Endothelial cell of hepatic sinusoid (primary cell): ENCODE measurements at regions not wholly inside any gene's neighbourhood (a gene's known extent, or its start where the extent isn't known, plus 50 kb on each side); places are given as distances from the start of the nearest gene placed in this dataset.
"Not testable (repeated sequence)": the region's sequence is repeated elsewhere in the genome, so short reads cannot be mapped to it uniquely, and the experiment has no call there.

Source experiments
- in situ Hi-C: cut with HindIII; loops from 2 replicates; pipeline ENCODE4 v1.10.0; 2017; ENCODE audit warnings: low sequenced_read_pairs

DNA sequence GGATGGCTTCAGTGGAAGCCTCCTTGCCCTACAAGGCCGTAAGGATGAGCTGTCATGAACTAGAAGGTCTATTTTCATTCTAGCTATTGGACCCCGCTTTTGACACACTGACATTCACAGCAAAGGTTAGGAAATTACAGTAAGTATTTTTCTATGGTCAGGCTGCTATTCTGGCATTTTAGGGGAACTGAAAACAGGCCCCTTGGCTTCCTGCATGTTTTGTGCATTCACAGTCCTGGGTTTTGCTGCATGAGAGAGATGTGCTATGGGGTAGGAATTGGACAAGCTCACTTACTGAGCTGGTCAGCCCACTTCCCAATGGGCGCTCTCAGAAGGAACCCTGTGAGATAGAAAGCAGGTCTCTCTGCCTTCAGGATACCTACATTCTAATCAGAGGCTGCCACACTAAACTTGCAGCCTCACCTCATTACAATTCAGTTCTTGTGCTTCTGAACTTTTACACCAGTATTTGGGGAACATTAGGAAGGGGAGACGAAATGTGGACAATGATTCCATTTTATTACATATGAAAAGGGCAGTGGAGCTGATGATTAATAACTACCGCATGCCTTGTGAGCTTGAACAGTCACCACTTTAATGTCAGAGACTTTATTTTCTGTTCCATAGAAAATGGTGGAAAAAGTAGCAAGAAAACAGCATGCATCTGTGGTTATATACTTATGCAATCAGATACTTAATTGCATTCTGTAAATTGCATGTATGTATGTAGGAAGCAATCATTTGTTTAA is 86.6 kb upstream of the TAB2 start:
- in situ Hi-C loops = no loop called here

DNA sequence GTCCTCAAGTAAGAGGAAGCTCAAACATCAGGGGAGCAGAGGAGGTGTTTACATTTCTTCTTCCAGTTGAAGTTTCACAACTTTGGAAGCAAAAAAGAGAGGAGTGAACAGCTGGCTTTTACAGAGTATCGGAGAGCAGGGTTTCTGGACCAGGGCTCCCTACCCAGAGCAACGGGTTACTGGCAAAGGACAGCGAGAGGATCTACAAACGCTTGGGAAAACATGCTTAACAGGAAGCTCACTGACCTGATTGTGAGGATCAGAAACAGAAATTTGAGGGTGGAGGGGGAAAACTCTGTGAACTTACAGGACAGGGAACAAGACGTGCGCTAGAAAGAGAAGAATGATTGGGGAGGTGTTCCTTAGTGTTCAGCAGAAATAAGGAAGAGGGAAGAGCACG is 85.7 kb upstream of the TAB2 start:
- in situ Hi-C loops = no loop called here

DNA sequence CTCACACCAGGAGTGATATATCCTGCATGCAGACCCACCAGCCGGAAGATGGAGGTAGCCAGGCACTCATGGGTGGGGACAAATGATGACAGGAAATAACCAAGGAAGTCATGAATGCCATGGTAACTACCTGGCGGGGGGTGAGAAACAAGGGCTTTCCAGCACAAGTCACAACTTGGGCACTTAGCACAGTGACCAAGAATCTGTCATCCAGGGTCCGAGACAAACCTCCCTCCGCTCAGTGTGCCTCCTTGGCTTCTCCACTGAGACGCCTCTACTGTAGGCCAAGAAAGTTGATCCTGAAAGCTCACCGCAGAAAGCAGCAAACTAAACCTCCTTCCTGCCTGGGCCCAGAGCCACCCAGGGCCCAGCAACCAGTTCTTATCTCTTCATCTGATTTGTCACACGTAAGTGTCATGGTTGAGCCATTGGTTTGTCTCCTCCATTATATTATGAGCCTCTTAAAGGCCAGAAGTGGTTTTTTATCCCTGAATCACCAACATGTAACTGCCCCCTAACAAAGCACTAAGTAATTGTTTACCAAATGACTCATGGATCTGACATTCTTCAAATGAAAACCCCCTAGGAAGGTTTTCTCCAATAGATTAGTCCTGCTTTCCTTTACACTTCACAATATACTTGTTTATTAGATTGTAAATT is 84.3 kb upstream of the TAB2 start:
- in situ Hi-C loops = no loop called here

DNA sequence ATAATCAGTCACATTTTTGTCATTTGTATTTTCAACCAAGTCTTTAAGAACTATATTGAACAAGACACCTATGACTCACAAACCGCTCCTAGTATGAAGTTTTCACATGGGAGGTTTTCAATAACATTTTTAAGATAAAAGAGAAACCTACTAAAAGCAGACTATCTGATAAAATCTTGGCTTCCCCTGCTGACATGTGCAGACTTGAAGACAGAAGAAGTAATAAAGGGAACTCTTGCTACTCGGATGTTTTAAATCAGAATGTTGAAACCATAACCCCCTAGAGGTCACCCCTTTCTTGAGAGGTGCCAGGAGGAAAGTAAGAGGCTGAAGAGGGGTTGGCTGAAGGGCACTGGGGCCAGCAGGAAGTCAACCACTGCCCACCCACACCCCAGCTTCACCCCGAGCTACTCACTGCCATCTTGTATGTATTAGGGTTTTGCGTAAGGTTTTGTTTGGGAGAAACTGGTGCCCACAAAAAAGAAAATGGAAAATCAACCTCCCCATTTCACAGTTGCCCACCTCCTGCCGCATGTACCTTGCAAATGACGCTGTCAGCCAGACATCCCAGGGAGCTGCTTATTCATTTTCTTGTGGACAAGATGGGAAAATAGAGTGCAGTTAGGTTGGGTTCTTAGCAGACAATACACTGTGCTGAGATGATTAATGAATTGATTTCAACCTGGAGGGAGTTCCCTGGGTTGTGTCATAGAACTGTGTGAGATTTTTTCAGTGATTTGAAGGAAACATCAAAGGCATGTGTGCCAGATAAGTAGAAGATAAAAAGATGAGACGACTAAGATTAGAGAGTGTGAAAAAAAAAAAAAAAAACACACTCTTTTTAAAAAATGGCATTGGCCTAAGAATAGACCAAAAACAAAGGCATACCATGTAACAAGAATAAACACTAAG is 83.2 kb upstream of the TAB2 start:
- in situ Hi-C loops = no loop called here

DNA sequence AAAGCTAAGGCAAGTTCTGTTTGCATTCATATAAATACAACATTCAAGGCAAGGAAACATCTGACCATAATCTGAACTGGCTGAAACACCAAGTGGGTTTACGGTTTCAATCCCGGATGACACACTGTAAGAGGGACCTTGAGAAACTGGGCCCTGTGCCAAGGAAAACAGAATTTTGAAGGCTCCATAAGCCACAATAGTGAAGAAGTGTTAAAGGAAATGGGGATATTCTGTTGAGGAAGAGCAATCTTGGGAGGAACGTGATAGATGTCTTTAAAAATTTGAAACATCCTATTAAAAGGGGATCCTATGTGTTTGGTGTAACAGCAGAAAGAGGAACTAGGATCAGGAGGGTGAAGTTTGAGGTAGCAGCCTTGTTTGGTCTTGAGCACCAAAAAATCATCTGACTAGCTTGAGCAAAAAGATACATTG is 82.4 kb upstream of the TAB2 start:
- in situ Hi-C loops = loop anchor here (5.0 kb wide), 2 partner anchors 33 to 47 kb away; no protein-coding TSS in a partner anchor

DNA sequence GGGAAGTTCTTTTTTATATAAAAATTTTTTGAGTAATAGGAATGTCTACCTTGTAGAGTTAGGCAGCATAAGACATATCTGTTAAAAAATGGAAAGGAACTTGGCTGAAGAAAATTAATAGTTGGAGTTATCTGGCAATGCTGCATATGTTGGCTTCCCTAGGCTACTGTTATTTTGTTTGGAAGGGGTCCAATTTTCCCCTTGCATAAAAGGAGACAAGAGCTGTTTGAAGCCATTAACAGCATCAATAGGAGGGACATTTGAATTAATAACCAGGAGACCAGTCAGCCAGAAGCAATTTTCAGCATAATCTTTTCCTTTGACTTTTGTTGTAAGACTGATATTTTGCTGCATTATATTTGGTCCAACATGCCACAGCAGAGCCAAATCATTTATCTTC is 80.9 kb upstream of the TAB2 start:
- in situ Hi-C loops = loop anchor here (5.0 kb wide), 2 partner anchors 34 to 46 kb away; no protein-coding TSS in a partner anchor

DNA sequence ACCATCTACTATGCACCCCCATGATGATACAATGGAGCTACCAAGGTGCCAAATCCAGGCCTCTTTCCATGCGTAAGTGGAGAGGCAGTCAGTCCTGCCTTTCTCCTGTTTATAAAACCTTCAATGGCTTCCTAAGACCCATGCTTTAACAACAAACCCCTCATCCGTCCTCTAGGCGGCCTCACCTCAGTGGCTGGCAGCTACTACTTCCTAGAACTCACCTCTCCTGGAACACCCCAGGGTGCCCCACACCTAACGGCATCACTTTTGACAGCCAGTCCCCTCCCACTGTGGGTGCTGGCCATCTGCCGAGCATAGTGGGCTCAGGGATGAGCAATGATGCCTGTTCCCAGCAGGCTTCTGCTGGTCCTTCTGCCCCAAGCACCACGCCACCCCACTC is 80.0 kb upstream of the TAB2 start:
- in situ Hi-C loops = loop anchor here (5.0 kb wide), 2 partner anchors 35 to 45 kb away; no protein-coding TSS in a partner anchor

DNA sequence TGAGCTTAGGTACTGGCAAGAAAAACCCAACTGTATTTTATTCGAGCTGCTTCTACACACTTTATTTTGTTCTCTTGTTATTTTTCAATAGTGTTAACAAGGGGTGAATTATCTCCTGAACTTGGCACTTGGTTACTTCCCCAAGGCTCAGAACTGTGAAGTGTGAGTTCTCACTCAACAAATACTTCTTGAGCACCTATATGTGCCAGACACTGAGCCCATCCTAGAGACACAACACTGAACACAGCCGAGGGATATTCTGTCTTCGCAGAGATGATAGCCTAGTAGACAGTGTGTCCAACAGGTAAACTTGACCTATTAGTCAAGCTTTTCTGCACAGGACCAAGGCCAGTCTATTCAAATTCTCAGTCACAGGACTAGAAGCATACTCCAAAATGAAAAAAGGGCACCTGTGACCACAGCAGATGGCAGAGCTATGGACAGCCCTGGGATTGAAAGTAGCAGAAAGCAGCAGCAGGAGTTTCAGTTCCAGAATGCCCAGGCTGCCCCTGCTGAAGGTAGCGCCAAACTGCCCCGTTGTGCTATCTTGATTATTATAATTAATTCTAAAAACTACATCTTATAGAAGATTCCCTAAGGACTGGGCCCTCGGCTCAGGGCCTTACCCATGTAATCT is 77.8 kb upstream of the TAB2 start:
- in situ Hi-C loops = loop anchor here (5.0 kb wide), 2 partner anchors 37 to 43 kb away; no protein-coding TSS in a partner anchor

DNA sequence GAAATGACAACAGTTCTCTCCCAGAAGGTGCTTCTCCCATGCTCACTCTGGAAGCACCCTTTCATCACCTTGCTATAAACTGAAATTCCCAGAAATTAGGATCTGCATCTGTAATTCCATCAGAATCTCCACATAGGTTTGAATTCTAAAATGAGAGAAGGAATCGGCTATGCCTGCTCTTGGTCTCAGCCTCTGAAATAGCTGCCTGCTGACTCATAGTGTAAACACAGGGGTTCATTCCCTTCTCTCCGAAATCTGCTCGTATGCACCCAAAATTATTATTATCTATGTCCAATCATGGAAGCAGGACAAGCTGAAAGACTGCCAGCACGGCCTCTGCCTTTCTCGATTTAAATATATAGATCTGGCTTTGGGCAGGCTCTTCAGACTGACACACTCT is 74.6 kb upstream of the TAB2 start:
- in situ Hi-C loops = no loop called here

DNA sequence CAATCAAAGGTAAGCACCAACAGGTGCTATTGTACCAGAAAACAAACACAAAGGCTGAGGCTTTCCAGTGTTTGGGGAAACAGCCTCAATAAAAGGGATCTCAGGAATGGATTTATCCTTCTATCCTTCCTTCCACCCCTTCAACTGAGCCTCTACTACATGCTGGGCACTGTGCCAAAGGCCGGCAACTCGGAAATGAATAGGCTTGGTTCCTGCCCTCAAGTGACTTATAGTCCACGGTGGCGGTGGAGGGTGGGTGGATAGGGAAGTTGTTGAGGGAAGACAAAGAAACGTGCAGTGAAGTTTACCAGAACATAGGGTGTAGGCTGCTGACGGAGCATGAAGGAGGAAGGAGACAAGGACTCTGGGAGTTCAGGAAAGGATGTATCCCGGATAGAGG is 73.4 kb upstream of the TAB2 start:
- in situ Hi-C loops = no loop called here

DNA sequence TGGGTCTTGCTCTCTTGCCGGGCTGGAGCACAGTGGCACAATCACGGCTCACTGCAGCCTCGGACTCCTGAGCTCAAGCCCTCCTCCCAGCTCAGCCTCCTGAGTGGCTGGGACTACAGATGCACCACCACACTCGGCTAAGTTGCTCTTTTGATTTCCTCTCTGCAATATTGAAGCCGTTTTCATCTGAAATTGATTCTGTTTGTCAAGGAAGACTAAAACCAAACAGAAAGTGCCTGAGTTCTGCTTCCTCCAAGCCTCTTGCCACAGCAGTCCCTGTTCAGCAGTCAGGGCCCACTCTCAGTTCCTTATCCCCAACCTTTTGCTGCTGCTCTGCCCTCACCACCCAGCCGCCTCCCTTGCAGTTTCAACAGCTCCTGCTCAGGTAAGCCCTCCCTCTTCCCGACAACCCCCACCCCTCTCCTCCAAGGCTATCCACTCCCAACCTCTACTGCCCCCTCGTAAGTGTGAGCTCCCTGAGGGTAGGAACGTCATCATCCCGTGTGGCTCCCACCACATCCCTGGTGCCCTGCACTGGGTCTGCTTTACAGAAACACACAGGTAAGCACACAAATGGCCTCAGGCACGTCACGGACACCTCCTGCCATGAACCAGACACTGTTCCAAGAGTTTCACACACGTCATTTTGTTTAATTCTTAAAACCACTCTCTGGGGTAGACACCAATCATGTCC is 70.7 kb upstream of the TAB2 start:
- in situ Hi-C loops = no loop called here

DNA sequence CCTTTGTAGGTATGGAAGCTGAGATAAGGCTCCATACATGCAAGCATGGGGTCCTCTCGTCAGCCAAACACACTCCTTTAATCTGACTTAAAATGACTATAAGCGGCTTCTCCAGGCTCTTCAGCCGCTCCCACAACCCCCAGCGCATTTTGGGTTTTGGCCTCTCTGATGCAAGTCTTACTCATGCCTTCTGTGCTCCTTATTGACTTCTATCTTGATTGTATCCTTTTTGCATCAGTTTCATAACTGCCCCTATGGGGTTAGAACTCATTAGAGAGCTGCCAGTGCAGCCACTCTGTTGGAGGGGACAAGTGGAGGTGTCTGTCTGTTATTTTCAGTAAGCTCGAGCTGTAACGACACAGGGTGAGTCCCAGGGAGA is 70.1 kb upstream of the TAB2 start:
- in situ Hi-C loops = no loop called here

DNA sequence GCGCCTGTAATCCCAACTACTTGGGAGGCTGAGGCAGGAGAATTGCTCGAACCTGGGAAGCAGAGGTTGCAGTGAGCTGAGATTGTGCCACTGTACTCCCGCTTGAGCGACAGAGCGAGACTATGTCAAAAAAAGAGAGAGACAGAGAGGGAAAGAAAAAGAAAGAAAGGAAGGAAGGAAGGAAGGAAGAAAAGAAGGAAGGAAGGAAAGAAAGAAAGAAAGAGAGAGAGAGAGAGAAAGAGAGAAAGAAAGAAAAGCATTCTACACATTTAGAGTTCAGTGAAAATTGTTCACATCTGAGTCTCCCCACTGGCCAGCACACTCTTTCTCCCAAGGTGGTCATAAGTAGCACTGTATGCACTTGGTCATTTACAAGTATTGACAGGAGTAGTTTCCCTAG is 69.2 kb upstream of the TAB2 start:
- in situ Hi-C loops = not testable (repeated sequence)

DNA sequence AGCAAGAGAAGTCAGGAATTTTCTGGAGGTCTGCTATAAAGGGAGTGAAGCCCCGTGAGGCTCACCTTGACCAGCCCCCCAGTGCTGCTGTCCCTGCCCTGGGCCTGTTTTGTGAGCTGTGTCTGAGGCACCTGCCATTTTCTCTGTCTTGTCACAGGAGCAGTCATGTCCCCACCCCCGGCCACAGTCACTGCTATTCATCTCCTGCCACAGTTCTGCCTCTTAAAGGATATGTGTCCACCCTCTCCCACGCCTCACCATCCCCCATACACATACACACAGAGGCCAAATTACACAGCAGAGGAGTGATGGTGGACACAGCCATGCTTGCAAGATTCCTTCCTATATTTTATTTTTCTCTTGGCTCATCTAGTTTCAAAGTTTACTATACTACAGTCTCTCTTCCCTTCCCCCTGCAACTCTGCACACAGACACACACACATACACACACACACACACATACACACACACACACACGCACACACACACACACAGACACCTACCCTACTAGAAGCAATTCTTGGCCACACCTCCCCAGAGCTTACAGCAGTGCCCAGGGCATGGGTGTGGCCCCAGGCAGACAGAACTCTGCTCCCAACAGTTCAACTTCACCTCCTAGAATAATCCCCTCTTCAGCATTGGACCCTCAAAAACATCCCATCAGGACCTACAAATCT is 68.7 kb upstream of the TAB2 start:
- in situ Hi-C loops = no loop called here

DNA sequence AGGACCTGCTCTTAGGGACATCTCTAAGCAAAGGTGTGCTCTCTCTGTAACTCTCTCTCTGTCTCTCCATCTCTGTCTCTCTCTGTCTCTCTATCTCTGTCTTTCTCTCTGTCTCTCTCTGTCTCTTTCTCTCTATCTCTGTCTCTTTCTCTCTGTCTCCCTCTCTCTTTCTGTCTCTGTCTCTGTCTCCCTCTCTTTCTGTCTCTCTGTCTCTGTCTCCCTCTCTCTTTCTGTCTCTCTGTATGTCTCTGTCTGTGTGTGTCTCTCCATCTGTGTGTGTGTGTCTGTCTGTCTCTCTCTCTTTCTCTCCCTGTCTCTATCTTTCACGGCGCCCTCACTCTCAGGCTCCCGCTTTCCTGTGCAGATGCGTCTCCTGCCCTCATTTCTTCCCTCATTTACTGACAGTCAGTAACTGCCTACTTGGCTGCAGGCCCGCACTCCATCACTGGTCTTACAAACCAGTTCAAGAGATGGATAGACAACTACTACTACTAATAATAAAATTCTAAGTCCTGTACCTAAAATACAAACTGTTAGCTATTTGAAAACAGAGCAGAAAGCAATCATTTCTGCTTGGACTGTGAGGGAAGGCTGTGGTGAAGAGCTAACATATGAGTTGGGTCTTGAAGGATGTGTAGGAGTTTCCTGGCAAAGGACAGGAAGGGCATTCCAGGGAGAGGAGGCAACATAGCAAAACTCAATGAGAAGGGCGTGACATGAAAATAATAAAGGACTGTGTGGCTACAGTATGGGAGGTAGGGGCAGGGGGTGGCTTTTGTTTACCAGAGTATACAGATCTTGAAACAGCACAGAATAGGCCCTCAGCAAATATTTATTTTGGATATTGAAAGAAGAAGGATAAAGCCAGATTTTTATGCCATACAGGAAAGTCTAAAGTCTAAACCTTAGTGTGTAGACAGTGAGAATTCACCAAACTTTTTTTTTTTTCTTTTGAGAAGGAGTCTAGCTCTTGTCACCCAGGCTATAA is 67.8 kb upstream of the TAB2 start:
- in situ Hi-C loops = no loop called here

DNA sequence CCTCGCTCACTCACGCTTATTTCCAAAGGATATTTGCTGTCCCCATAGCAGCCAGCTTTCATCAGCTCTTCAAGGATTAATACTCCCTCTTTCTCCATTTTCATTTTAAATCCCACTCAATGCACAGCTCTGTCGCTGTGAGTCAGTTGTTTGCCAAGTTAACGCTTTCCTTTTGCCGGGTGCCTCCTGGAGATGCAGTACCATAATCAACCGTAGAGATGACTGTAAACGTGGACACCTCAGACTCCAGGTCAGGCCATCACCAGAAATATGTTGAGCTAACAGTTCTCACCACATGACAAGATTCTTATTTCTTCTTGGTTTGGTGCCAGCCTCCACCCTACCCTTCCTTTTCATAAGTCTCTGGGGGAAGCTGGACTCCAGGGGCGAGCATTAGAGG is 66.6 kb upstream of the TAB2 start:
- in situ Hi-C loops = no loop called here

DNA sequence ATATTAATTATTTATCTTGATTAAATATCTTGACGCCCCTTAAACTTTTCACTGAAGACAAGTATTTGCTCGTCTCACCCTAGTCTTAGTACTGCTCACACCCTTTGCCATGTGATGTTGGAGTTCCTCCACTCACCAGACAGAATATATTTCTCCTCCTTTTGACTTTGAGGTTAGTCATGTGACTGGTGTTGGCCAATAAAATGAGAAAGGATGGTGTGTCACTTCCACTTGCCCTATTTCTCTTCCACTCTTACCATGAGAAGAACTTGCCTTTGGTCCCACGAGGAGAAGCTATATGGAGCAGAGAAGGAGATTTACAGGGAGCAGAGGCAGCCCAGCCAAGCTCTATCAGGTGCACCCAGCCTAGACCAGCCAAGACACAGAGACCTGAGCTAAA is 64.9 kb upstream of the TAB2 start:
- in situ Hi-C loops = no loop called here

DNA sequence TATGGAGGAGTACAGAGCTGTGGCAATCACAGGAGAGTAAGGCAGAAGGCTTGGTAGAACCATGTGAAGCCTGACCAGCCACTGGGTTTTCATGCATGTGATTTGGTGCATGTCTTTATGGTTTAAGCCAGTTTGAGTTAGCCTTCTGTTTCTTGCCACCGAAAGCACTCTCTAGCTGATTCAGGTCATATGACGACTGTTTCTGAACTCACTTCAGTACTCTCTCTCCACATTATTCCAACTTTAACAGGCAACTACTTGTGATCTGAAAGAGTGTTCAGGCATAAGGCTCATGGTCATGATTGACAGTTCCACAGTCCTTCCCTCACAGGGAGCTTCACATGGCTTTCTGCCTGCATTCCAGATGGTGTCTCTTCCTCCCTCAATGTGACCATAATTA is 63.3 kb upstream of the TAB2 start:
- in situ Hi-C loops = no loop called here

DNA sequence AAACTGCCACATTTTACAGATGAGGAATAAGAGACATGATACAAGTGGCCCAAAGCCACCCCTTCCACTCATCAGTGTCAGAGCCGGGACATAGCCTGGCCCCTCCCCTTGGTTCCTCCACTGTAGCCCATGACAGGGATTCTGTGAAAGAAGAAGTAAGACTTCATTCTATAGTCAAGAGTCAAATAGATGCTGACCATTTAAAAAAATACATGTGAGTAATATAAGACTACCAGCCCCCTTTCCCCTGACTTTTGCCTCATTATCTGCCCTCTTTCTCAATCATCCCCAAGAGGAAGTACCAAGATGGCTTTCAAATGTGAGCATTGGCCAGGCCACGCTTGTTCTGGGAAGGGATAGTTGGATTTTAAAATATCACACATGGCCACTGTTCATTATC is 57.8 kb upstream of the TAB2 start:
- in situ Hi-C loops = no loop called here
